HG02610 (cell line): ENCODE measurements at regions not wholly inside any gene's neighbourhood (a gene's known extent, or its start where the extent isn't known, plus 50 kb on each side); places are given as distances from the start of the nearest gene placed in this dataset.

Source experiments
- ATAC-seq: cut with Tn5 transposase; IDR thresholded peaks from one replicate; pipeline ENCODE4 v1.9.1; 2021; ENCODE audit warnings: mild to moderate bottlenecking, moderate library complexity; ENCODE audit not compliant: unreplicated experiment

DNA sequence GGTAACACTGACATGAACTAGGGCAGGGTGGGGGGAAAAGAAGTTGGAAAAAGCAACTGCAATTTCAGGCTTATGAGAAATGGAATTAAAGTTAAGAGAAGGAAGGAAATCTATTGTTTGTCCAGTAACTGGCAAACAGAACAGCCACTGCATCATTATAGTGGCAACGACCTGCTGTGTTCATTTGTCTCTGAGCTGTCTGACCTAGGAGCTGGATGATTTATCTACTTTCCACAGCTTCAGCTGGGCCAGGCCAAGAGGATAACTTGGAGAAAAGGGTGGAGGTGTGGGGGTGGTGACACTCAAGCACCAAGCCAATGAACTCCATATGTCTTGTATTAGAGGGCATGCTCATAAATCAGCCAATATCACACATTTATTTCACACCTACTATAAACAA is 291.5 kb upstream of the KLHL29 start:
- no peak for ATAC-seq

DNA sequence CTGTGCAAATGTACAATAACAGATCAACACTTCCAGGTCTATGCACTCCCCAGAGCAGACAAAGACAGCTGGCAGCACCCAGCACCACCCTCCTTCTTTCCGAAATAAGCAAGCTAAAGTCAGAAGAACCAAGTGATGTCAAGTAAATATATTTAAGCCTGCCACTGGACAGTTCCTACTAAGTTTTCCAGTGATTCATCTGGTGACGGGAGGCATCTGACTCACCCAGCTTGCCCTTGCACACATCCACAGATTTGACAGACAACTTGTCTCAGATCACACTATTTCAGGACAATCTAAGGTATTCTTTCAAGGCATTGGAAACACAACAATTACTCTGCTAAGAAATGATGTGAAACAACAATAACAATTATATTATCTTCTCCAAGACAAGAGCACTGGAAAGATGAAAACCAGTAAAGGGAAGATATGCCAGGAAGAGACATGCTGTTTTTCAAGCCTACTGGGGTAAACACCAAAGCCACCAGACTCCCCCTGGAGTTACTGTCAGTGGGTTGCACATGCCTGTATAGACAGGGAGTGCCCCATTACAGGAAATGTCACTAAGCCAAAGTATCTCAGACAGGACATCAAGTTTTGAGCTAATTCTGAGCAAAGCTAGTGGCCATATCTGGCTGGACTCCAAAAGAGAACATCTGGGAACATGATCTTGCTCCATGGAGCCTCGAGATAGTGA is 287.9 kb upstream of the KLHL29 start:
- no peak for ATAC-seq

GRCh38 chr2:23100406-23100805 is 284.6 kb upstream of the KLHL29 start:
- ATAC-seq, result no peak

- no peak for ATAC-seq
Observed at GRCh38 chr2:23106242-23106785, 278.7 kb upstream of the KLHL29 start.

DNA sequence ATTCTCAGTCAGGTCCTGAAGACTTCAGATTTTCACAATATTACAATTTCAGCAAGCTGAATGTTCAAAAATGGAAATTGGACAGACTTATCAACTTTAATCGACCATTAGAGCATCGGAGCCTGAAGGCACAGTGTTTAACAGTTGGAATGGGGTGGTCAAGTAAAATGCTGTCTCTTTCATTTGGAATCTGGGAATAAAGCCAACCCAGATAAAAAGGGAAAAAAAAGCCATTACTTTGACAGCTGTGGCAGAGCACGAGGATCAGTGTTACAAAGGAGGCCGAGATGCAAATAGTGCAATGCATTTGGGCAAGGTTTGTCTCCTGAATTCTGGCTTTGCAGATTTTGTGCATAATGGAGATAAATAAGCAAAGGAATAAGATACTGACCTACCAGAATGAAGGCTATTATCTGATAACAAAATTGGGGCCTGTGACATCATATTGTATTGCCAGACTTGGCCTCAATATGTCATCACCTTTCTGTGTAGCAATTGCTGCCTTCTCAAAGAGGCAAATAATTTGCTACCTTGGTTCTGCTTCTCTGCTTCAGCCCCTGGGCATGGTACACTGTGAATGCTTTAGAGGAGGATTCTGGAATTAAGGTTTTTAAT is 277.5 kb upstream of the KLHL29 start:
- ATAC-seq, result no peak

DNA sequence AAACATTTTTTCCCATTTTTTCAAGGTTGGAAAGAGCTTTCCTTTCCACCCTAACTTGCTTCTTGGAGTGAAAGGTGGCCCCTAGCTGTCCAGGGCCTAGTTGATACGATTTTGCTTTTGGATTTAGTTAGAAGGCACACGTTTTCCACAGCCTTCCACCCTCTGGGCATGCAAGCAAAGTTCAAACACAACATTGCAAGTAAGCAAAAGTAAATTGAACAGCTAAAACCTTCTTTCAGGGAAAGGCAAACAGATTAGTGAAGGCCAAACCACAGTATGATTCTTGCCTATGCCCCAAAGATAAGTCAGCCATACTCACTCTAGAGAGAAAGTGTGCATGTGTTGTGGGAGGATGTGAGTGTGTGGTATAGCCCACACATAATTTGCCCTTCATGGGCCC is 273.7 kb upstream of the KLHL29 start:
- no peak for ATAC-seq

DNA sequence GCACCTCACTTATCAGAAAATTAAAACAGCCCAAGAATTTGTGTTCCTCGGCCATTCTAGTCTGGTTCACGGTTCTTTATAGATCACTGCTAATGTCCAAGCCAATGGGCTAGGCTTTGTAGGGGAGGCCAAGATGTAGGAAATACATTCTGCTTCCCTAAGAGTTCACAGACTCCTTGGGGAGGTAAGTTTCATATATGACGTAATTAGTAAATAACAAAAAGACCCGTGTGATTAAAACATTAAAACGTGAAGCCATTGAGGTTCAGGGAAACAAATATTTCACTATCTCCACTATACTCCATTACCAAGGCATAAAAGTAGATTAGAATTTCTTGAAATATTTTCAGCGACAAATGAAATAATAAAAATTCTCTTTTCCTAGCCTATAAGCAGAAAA is 272.5 kb upstream of the KLHL29 start:
- ATAC-seq, result no peak

GRCh38 chr2:23114299-23114698 is 270.7 kb upstream of the KLHL29 start:
- no peak for ATAC-seq

DNA sequence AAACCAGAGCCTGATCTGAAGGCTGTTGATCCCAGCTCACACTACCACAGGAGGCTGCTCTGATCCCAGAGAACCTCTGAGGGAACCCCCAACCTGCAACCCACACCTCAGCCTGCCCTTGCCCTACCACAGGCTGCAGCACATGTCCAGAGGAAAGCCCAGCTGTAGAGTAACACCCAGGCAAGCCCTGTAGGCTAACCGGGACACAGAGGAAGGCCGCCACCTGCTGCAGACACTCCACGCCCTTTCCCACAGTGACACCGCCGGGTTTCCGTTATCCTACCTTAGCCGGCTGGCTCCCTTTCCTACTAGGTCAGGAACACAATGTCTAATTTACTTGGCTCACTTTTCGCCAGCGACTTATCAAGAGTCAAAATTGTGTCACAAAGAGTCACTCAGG is 266.7 kb upstream of the KLHL29 start:
- ATAC-seq, result no peak

DNA sequence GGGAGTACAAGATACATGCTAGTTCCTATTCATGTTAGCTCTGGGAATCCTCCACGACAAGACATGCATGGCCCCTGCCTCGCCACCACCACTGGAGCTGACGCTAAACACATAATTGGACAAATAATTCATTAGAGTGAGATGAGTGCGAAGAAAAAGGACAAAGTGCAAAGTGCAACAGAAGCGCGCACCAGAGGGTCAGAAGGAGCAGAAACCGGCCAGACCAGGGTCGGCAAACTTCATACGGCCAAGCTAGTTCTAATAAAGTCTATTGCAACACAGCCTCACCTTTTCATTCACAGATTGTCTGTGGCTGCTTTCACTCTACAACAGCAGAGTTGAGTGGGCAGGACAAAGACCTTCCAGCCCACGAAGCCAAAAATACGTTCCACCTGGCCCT is 266.1 kb upstream of the KLHL29 start:
- no peak for ATAC-seq

DNA sequence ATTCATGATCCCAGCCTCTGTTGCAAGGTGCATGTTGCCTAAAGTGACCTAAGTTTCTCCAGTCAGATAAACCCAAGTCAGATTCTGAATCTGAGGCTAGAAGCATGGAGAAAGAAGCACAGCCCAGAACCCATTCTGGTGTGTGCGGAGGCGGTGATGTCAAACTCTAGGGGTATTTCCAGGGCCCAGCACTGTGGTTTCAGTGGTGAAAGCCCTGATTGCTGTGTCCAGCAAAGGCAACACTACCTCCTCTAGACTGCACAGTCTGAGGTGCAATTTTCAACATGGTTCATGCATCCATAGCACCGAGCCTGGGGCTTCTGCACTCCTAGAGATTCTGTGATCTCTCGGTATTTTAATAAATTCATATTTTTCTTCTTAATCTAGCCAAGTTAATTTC is 264.8 kb upstream of the KLHL29 start:
- no peak for ATAC-seq

DNA sequence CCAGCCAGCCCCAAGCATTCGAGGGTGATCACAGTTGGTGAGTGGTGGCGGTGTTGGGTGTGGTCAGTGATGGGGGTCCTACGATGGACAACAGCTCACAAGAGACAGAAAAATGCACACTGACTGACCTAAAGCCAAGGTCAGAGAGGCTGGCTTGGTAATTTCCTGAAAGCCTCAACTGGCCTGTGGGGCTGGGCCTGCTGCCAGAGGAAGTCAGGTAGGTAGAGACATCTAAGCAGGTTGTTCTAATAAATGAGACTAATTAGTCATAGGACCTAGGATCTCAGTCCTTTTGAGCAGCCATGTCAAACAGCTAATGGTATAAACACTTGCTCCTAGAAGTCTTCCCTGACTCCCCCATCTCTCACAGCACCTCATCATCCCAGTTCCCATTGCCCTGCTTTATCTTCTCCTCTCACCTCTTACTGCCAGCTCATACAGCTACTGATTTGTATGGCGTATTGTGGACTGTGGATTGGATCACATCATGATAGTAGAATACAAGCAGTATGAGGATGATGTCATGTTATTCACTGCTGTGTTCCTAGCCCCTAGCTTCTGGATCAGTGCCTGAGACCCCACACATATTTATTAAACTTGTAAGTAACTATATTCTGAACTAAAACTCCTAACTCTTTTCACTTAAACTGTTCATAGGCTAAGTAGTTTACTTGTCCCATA is 262.9 kb upstream of the KLHL29 start:
- no peak for ATAC-seq

GRCh38 chr2:23122681-23123215 is 262.2 kb upstream of the KLHL29 start:
- no peak for ATAC-seq

- ATAC-seq, result no peak
Observed at GRCh38 chr2:23123686-23124085, 261.3 kb upstream of the KLHL29 start.

DNA sequence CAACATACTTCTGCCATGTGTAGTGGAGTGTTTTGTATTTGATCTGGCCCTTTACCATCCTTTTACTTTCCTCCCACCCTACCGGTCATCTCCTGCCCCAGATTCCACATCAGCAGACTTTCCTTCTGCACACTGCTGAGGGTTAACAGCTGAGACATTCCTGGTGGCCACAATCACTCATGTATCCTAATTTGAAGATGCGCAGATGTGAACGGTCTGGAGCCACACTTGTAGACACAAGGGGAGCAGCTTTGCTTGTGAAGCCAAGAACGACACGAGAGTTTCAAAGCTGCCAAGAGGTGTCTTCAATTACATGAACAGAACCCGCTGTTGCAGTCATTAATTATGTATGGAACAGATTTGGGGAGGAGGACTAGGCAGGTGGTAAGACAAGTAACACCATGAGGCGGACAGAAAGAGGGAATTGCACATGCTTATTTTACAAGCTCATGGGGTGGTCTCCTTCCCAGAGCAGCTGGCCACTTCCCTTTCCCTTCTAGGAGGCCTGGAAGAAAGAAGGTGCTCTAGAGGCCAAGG is 260.7 kb upstream of the KLHL29 start:
- no peak for ATAC-seq

- ATAC-seq, result no peak
Observed at GRCh38 chr2:23127465-23127864, 257.5 kb upstream of the KLHL29 start.

- ATAC-seq, result no peak
Observed at GRCh38 chr2:23128684-23129292, 256.2 kb upstream of the KLHL29 start.

DNA sequence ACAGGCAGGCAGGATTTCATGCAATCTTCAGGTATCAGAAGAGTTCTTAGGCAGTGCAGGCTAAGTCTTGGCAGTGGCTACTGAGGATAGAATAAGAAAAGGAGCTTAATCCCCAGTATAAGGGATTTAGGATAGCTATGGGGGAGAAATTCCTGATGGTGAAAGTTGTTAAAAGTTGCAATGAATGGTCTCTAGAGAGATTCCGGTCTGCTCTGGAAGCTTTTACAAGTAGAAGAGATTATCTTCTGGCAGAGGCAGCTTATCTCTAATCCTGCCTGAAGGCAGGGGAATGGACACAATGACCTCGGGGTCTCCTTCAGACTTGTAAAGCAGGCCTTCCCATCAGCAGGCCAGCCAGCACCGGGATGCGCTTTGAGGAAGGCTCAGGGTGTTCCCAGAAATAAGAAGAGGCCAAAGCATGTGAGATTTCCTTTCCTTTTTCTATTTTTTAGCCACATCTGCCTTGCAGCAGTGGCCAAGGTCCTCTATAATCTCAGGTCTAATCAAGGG is 253.9 kb upstream of the KLHL29 start:
- no peak for ATAC-seq

- ATAC-seq, result no peak
Observed at GRCh38 chr2:23132000-23132399, 253.0 kb upstream of the KLHL29 start.

DNA sequence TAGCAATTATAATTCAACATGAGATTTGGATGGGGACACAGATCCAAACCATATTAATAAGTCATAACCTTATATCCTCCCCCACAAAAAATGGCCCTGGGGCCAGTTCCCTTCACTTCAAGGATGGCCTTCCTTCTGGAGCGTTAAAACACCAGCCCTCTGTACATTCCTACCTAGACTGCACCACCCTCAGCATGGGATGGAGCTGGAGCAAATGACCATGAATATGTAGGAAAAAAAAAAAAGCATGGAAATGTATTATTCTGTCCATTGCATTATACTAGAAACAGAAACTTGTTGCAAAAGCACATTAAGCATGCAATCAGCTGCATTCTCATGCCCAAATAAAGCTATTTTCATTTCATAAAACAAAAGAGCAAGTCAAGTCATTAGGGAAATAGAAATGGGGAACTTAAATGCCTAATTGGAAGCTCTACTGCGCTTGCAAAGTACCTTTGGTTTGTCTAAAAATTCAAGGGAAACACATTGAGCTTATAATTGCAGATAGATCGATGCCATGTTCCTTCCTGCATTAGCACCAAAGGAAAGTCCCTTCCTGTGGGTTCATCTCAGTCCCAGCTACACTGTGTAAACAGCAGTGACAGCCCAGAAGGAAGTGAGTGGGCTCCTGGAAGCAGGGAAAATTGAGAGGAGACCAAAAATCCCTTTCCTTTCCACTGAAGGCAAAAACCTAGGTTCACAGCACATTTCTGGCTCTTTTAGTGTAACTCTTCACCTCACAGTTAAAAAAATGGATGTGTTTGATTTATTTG is 252.0 kb upstream of the KLHL29 start:
- no peak for ATAC-seq
